Cardiac fibroblast (primary cell): ENCODE measurements at regions not wholly inside any gene's neighbourhood (a gene's known extent, or its start where the extent isn't known, plus 50 kb on each side); places are given as distances from the start of the nearest gene placed in this dataset.
A peak's percentile ranks its signal among the peaks of the same experiment; 100 is the strongest.
"Not testable (repeated sequence)": the region's sequence is repeated elsewhere in the genome, so short reads cannot be mapped to it uniquely, and the experiment has no call there.

ENCODE experiments used
- DNase-seq, 2 donors: peaks; one replicate each; pipeline versions ENCODE4 v3.0.0 to v3.0.0-alpha.2; 2010; ENCODE audit warnings: low read depth in 2 of 2
- H3K4me3 ChIP-seq, 2 donors: replicated peaks in 1 of 2; 1 replicate in 1 of 2; 2 replicates in 1 of 2; pipeline ENCODE4 v1.5.1; 2011; ENCODE audit warnings: low read depth in 2 of 2, low read length in 2 of 2, mild to moderate bottlenecking in 2 of 2, moderate library complexity in 1 of 2
- CTCF ChIP-seq: IDR thresholded peaks from one replicate; pipeline ENCODE4 v1.5.1; 2011; ENCODE audit warnings: low read depth, mild to moderate bottlenecking, low read length, inconsistent platforms

GRCh38 chr12:107184359-107184930 lies 91.1 kb upstream of the CRY1 start:
- TF ChIP-seq CTCF = no peak
- H3K4me3 ChIP-seq = no peak overlapping the region
- no peak for DNase-seq

- peak in 1 of 2 donors; percentile 25 for DNase-seq
- H3K4me3 ChIP-seq = no peak overlapping the region
- no peak for TF ChIP-seq CTCF
Measured at GRCh38 chr12:107196681-107197080, 103.3 kb upstream of the CRY1 start.

- no peak overlapping the region for H3K4me3 ChIP-seq
- no peak for TF ChIP-seq CTCF
- DNase-seq = peak; percentile 5 to 47
Measured at GRCh38 chr12:107200394-107200793, 107.0 kb upstream of the CRY1 start.

GRCh38 chr12:107207931-107208525 lies 114.7 kb upstream of the CRY1 start:
- H3K4me3 ChIP-seq = no peak overlapping the region
- TF ChIP-seq CTCF = no peak
- DNase-seq = peak; percentile 2 to 6

- not testable (repeated sequence) for DNase-seq, H3K4me3 ChIP-seq
Measured at GRCh38 chr12:107209700-107210099, 116.4 kb upstream of the CRY1 start.

GRCh38 chr12:107214373-107214773 lies 121.0 kb upstream of the CRY1 start:
- DNase-seq = peak; percentile 5 to 51
- H3K4me3 ChIP-seq = not testable (repeated sequence)

GRCh38 chr12:107216411-107216810 lies 123.1 kb upstream of the CRY1 start:
- not testable (repeated sequence) for DNase-seq, H3K4me3 ChIP-seq

GRCh38 chr12:107219301-107219700 lies 126.0 kb upstream of the CRY1 start:
- no peak for DNase-seq
- H3K4me3 ChIP-seq = no peak overlapping the region
- no peak for TF ChIP-seq CTCF
